AG08396 (cell line): ENCODE measurements at regions not wholly inside any gene's neighbourhood (a gene's known extent, or its start where the extent isn't known, plus 50 kb on each side); places are given as distances from the start of the nearest gene placed in this dataset.
"Not testable (repeated sequence)": the region's sequence is repeated elsewhere in the genome, so short reads cannot be mapped to it uniquely, and the experiment has no call there.

ENCODE experiments used
- DNase-seq: peaks from one replicate; pipeline ENCODE4 v3.0.0; 2012; ENCODE audit warnings: low spot score, mixed read lengths

GRCh38 chr5:1748271-1748670, 51.4 kb downstream of the MRPL36 start:
- DNase-seq = no peak

GRCh38 chr5:1747803-1748085, 51.9 kb downstream of the MRPL36 start:
- no peak for DNase-seq

GRCh38 chr5:1747079-1747802, 52.4 kb downstream of the MRPL36 start:
- no peak for DNase-seq

DNA sequence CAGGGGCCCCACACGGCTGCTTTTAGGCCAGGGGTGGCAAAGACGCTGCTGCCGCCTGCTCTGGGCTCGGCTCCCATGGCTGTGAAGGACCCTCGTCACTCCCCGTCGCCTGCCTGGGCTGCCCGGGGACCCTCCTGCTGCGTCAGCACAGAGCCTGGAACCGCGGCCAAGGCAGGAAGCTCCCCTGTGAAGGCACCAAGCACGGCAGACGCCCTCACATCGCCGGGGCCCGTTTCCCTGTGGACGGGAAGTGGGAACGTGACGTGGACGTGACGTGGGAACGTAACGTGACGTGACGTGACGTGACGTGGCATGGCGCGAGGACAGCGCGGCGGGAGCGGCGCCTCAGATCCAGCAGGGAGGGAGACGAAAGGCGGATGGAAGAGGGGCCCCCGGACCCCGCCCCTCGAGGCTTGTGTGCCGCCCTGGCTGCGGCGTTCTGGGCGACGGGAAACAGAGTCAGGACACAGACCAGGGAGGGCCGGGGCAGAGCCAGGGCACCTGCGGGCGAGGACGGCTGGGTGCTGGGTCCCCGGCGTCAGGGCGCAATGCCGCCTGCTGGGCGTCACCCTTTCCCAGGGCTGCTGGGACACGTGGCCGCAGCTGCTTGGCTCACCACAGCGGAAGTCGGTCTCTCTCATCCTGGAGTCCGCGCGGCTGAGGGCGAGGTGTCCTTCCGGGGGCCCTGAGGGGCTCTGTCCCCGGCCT, 53.1 kb downstream of the MRPL36 start:
- DNase-seq = no peak

DNA sequence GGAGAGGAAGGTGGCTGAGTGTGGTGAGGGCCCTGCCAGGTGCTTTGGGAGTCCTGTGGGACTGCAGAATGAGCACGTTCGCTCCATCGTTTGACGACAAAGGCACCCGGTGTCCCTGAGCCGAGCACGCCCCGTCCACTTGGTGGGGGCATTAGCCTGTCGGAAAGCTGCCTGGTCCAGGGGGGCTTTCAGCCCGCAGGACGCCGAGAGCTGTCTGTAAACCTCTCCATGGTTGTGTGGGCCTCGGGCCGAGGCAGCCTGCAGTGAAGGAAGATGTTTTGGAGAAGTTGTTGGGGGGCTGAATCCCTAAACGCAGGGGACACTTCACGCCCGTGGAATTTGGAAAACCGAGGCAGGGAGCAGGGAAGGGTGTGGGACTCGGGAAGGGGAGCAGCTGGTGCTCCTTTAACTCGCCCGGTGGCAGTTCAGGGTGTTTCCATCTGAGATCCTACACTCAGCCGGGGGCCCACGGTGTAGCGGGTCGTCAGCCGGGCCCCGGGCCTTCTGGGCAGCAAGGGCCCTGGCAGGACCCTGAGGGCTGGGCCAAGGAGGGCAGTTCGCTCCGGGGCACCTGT, 53.8 kb downstream of the MRPL36 start:
- DNase-seq = no peak

GRCh38 chr5:1745123-1745795, 54.4 kb downstream of the MRPL36 start:
- DNase-seq = no peak

DNA sequence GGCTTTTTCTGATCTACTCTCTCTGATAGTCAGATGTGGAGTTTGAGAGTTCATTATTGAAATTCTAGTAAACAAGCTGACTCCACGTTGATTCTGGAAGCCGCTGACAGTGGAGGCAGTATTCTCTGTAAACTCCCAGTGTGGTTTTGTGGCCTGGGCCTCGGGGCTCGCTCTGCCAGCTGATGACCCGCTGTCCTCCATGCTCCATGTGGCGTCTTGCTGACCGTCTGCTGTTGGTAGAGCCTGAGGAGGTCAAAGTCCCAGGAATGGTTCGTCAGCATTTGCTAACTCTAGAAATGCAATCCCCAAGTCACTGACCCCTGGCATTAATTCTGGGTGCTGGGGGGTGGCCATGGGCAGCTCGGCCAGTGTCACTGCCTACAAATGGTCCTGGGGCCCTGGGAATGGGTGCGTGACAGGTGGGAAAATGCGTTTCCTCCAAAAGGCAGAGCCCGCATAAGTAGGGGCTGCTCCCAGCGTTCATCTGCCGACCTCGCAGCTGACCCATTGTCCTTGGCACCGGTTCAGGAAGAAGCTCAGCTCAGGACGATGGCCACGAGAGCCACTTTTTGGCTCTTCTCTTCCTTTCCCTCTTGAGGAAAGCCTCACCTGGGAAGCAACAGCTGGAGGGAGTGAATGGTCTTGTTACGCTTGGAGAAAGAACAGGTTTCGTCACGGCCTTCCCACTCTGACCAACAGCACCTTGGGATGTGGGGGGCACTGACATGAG, 55.1 kb downstream of the MRPL36 start:
- no peak for DNase-seq

DNA sequence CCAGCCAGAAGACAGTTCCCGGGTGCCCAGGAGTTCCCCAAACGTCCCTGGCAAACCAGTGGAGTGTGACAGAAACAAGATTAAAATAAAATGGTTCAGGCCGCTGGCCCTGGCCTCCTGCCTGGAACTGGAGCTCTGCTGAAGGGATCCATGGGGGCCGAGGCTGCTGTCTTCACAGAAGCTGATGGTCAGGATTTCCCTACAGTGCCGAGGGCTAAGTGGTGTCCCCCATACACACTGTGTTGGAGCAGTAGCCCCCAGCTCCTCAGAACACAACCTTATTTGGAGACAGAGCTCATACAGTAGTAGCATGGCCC, 55.9 kb downstream of the MRPL36 start:
- no peak for DNase-seq

GRCh38 chr5:1743061-1743768, 56.4 kb downstream of the MRPL36 start:
- DNase-seq = no peak

DNA sequence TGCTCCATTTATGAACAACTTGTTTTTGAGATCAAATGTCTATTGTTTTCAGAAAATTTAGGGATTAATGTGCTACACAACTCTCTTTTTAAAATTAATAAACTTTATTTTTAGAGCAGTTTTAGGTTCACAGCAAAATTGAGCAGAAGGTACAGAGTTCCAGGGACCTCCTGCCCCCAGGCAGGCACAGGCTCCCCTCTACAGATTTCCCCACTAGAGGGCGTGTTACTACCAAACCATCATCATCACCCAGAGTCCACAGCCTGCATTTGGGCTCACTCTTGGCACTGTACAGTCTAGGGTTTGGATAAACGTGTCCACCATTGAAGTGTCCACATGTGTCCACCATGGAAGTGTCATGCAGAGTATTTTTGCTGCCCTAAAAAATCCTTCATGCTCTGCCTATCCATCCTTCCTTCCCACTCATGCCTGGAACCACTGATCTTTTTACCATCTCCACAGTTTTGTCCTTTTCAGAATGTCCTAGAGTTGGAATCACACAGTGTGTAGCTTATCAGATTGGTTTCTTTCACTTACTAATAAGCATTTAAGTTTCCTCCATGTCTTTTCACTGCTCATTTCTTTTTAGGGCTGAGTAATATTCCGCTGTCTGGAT, 61.7 kb downstream of the MRPL36 start:
- DNase-seq = peak; percentile 61

DNA sequence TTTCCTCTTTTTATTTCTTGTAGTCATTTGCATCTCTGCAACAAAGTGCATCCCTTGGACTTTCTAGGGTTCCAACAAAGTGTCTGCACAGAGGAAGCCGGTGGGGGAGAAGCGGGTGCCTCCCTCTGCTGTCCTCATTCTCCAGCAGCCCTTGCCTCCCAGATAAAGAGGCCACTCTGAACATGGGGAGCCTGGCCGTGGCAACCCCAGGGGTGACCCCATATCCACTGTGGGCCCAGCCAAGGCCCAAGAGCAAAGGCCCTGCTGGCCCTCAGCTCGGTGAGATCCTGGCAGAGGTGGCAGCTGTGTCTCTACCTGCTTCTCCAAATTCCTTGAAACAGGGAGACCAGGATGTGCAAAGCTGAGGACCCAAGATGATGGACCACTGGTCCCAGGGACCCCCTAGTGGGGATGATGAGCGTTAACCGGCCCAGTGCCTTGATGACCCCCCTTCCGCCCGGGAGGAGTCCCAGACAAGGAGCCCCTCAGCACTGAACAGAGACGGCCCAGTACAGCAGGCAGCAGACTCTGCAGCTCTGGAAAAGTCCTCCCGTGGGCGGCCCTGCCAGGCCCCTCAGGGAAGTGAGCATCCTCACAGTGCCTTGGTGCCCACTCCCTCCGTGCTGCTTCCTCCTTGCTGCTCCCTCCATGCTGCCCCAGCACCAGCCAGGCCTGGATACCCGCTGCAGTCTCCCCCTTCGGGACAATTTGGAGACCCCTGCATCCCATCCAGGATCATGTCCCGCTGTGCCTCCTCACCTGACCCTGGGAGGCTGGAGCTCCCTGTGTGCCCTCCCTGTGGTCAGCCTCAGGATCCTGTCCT, 62.5 kb downstream of the MRPL36 start:
- DNase-seq = no peak

- DNase-seq = no peak
These were observed 63.6 kb downstream of the MRPL36 start for GRCh38 chr5:1736065-1736464.

DNA sequence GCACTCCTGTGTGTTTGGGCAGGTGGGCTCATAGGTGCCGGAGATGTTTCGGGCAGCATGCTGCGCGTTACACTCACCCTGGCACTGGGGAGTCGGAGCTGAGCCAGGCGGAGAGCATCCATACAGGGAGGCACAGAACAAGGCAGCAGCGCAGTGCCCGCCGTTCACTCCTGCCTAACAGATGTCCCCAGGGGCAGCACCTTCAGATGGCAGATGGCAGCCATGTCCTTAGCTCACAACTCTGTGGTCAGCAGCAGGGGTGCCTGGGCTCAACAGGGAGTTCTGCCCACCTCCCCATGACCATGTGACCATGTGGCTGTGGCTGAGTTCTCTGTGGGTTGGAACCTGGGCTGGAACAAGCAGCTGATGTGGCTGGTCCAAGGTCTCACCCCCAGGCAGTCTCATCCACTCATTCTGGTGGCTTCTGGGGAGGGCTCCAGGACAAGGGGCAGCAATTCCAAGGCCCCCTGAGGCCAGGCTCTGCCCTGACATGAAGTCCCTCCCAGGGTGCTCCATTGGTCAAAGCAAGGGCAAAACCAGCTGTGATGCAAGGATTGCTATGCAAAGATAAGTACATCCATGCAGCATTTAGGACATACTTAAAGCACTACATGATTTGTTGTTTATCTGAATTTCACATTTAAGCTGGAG, 64.2 kb downstream of the MRPL36 start:
- DNase-seq = no peak

DNA sequence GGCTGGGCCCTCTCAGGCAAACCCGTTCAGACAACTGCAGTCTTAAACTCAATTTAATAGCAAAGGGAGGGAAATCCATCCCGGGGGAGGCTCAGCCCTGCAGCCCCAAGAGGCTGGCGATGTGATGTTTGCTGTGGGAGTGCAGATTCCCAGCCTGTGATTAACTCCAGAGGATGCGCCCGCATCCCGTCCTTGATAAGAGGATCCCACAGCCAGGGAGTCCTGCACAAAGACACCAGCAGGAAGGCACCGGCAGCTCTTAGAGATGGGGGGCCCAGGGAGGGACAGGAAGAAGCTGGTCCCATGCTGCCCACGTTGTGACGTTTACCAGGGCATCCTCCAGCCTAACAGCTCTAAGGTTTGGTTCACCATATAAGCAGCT, 64.7 kb downstream of the MRPL36 start:
- DNase-seq = no peak

- no peak for DNase-seq
These were observed 65.2 kb downstream of the MRPL36 start for GRCh38 chr5:1734271-1734907.

GRCh38 chr5:1733369-1733768, 66.3 kb downstream of the MRPL36 start:
- no peak for DNase-seq

DNA sequence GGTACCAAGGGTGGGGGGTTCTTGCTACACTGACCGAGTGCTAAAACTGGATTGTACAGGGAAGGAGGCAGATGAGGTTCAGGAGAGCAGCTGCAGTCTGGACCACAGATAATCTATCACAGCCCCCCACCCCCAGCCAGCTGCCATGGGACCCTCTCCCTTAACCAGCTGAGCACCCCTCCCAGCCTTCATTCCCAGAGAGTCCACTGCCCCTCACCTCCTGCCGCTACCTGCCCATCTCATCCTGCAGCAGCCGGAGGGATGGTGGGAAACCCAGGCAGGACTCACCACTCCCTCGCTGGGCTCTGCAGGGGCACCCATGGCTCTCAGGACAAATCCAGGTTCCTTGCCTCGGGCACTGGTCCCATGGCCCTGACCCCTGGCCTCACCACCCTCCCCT, 66.7 kb downstream of the MRPL36 start:
- DNase-seq = no peak

DNA sequence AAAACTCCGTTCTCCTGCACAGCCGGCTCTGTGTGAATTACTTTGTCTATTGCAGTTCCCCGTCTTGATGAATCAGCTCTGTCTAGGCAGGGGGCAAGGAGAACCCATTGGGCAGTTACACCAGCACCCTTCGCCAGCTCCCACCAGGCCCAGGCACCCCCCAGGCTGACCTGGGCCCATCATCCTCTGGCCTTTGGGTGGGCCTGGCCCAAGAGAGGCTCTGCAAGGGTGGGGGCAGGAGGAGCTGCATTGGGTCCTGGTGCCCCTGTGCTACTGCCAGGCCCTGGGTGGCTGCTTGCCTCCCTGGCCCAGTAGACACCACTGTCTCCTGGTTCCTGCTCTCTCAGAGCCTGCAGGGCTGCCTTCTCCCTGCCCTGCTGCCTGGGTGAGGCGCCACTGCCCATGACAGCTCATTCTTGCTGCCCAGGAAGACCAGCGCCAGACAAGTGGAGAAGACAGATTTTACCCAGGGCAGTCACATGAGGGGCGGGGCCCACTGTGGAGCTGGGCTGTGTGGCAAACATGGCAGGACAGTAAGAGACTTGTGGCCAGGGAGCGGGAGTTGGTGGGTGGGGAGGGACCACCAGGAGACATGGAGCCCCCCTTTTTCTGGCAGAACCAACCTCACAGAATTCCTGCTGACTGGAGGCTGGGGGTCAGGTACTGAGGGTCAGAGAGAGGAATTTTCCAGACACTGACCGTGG, 67.2 kb downstream of the MRPL36 start:
- no peak for DNase-seq

GRCh38 chr5:1731855-1732237, 67.8 kb downstream of the MRPL36 start:
- not testable (repeated sequence) for DNase-seq
